SKM-1 (cell line): ENCODE measurements at regions not wholly inside any gene's neighbourhood (a gene's known extent, or its start where the extent isn't known, plus 50 kb on each side); places are given as distances from the start of the nearest gene placed in this dataset.
"Not testable (repeated sequence)": the region's sequence is repeated elsewhere in the genome, so short reads cannot be mapped to it uniquely, and the experiment has no call there.

Experiments
- DNase-seq: peaks from one replicate; lab custom pipeline; 2025; ENCODE audit not compliant: unreplicated experiment; lab: John Stamatoyannopoulos, UW

DNA sequence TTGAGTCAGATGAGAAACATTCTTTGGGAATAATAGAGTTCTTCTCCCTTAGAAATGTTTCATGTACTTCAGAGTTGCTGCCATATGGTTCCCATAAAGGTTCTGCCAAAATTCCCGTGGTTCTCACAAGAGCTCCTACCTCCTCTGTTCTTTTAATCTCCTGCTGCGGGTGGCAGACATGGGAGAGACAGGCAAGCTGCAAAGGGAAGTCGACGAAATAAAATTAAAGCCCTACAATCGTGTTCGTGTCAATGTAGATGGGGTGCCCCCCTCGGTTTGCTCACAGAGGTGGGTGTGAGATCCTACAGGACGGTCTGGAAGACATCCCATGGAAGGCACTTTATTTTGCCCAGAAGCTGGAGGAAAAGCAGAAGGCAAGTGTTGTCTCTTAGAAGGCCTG lies 276.0 kb downstream of the RWDD3 start:
- no peak for DNase-seq

- no peak for DNase-seq
Observed at GRCh38 chr1:95512925-95513324, 278.9 kb downstream of the RWDD3 start.

DNA sequence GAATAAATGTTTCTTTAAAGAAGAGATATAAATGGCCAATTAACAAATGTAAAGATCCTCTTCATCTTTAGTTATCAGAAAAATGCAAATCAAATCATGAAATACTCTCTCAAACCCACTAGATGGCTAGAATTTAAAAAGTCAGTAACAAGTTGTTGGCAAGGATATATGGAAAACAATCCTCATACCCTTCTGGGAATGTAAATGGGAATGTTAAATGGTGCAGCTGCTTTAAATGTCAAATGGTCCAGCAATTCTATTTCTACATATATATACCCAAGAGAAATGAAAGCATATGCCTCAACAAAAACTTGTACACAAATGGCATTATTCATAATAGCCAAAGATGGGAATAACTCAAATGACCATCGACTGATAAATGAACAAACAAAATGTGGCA lies 283.5 kb downstream of the RWDD3 start:
- DNase-seq: no peak

DNA sequence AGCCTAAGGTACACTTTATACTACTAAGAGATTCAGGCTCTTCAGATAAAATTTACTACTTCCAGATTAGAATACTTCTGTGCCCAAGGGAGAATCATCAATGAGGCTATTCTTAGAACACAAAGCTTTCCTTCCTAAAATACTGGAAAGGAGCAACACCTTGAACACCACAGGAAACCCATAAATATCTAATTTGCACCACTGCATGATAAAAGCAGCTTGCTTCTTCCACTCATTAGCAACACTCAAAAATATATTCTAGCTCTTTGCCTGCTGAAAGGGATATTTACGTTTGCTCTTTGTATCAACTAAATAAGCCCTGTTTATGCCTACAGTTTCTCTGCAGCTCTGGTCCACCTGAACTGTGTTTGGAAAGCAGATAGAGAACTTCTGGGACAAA lies 284.3 kb downstream of the RWDD3 start:
- no peak for DNase-seq

DNA sequence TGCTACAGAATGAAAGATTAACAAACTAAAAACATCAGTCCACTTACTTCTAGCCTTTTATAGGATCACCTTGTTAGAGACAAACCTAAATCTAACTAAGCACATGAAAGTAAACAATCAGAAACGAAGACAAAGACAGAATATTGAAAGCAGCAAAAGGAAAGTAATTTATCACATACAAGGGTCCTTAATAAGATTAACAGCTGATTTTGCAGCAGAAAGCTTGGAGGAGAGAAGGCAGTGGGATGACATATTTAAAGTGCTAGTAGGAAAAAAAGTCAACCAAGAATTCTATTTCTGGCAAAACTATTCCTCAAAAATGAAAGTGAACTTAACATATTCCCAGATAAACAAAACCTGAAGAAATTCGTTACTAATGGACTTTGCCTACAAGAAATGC lies 286.4 kb downstream of the RWDD3 start:
- DNase-seq: no peak

GRCh38 chr1:95532335-95532734 lies 298.3 kb downstream of the RWDD3 start:
- DNase-seq: no peak

GRCh38 chr1:95534985-95535384 lies 301.0 kb downstream of the RWDD3 start:
- no peak for DNase-seq

DNA sequence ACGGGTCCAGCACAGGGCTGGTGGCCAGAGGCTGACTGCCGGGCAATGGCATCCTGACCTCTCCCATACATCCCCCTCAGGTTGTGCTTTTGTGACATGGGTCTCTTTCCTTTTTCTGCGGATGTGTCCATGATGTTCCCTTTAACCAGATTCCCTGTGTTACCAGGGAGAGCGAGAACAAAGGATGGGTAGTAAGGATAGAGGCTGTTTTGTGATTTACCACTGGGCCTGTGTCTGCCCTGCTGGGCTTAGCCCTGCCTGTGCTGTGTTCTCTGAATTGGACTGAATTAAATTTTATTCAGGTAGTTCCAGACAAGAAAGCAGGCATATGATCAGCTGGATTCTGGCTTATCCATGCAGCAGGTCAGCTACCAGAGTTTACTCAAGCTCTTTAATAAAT lies 301.6 kb downstream of the RWDD3 start:
- DNase-seq: no peak

DNA sequence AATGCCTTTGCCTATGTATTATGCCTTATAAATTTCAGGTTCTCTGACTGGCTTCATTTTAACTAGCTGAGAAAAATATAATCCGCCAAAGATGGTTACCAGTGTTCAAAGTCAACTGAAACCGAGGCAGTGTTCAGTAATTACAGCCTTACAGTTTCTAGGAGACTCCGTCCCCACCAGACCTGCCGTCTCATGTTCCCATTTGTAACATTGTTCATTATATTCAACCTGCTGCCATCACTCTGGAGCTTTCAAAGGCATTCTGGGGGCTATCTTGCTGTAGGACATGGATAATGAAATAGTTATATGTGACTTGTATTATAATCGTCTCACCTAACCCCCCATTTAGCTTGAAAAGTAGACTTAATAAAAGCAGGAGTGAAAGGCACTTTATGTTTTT lies 302.5 kb downstream of the RWDD3 start:
- DNase-seq: no peak

GRCh38 chr1:95537176-95537575 lies 303.2 kb downstream of the RWDD3 start:
- no peak for DNase-seq

DNA sequence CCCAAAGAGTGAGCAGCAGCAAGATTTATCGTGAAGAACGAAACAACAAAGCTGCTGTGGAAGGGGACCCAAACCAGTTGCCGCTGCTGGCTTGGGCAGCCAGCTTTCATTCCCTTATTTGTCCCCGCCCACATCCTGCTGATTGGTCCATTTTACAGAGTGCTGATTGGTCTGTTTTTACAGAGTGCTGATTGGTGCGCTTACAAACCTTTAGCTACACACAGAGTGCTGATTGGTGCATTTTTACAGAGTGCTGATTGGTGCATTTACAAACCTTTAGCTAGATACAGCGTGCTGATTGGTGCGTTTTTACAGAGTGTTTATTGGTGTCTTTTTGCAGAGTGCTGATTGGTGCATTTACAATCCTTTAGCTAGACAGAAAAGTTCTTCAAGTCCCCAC lies 304.2 kb downstream of the RWDD3 start:
- not testable (repeated sequence) for DNase-seq

DNA sequence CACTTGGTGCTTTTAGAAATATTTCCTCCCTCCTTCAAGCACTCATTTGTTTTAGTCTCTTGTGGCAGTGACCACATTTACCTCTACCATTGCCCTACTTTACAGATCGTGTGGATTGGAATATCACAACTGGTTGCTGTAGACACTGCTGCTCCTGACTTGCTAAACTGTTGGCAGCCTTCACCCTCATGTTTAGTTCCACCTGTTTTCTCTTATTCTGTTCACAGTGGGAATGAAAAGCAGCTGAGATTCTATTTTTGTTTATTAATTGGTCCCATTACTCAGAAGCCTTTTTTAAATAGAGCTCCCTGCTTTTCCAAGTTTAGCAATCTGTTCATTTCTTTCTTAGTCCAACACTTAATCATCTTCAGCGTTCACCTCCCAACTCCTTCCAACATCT lies 308.9 kb downstream of the RWDD3 start:
- DNase-seq: no peak

DNA sequence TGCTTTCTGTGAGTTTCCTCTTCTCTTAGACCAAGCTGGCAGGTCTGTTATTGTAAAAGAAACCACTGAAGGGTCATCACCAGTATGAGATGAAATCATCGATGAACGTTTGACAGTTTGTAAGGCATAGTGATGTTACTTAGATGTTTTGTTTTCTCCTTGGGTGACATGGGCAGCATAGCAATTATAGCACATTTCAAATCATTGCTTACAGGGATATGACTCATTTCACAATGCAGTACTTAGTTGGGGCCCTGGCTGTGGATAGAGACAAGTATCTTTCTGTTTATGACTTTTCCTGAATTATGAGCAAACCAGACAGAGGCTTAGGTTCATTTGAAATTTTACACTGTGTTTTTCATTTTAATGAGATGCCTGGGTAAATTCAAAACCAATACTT lies 313.0 kb downstream of the RWDD3 start:
- no peak for DNase-seq

GRCh38 chr1:95548211-95548610 lies 314.2 kb downstream of the RWDD3 start:
- DNase-seq: no peak

DNA sequence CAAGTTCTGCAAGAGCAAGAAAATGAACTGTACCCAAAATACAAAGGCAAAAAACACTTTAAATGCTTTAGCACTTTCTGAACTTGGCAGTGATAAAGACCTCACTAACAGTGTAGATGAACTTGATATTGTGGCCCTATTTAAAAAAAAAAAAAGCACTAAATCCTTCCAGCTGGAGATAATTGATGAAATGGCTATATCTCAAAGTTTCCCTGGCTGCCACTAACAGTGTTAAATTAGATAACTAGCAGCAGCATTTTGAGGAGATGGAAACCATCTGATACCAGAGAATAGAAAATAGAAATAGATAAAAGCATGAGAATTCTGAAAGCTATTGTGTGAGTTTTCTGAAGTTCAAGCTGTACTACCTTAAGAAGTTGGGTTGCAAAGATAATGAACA lies 317.2 kb downstream of the RWDD3 start:
- DNase-seq: no peak

GRCh38 chr1:95553595-95553994 lies 319.6 kb downstream of the RWDD3 start:
- DNase-seq: no peak

GRCh38 chr1:95554408-95554807 lies 320.4 kb downstream of the RWDD3 start:
- no peak for DNase-seq

- DNase-seq: no peak
Observed at GRCh38 chr1:95558791-95559190, 324.8 kb downstream of the RWDD3 start.

DNA sequence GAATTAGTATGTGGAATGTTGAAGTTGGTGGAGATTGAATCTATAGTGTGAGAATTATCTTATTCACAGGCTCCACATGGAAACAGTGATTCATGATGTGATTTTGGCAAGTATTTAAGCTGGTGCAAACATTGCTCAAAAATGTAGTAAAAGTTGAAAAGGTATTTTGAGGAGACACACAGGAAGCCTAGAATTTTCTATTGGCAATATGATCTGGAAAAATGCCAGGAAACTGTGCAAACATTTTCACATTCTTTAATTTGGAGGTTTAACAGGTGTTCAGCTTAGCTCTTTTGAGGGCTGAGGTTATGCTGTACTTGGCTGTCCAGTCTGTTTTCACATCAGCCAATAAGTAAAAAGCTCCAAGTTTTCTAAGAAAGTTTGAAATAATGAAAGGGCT lies 327.3 kb downstream of the RWDD3 start:
- DNase-seq: no peak

GRCh38 chr1:95562230-95562629 lies 328.2 kb downstream of the RWDD3 start:
- DNase-seq: no peak

GRCh38 chr1:95572002-95572401 lies 338.0 kb downstream of the RWDD3 start:
- no peak for DNase-seq

DNA sequence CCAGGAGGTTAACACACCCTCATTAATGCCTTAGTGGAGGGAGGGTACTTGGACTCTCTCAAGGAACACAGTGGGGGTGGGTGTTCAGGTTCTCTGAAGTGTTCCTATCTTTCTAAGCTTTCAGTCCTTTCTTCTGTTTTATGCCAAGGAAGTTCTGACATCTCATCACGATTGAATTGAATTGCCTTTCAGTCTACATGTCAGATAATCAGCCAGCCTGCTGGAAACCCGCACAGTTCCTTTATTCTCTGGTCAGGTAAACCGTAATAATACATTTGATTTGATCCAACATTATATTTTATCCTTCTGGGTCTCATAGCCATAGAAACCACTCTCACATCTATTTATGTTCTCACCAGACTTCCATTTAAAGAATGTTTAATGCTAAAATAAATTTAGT lies 339.0 kb downstream of the RWDD3 start:
- no peak for DNase-seq

- no peak for DNase-seq
Observed at GRCh38 chr1:95575291-95575690, 341.3 kb downstream of the RWDD3 start.

DNA sequence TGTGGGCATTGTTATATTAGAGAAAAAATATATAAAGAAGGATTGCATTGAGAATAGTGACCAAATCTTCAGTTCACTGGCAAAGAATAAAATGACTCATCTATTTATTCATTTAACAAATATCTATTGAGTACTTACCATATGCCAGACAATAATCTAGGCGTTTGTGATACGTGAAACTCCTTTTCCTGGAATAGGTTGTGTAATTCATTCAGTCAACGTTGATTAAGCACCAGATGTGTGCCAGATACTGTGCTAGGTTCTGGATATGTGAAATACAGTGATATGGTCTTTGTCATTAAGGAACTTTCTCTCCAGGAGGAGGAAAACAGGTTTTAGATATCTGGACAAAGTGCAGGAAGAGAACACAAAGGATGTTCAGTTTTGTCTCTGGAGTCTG lies 344.5 kb downstream of the RWDD3 start:
- DNase-seq: no peak
